HG02678 (cell line): ENCODE measurements at regions not wholly inside any gene's neighbourhood (a gene's known extent, or its start where the extent isn't known, plus 50 kb on each side); places are given as distances from the start of the nearest gene placed in this dataset.
A peak's percentile ranks its signal among the peaks of the same experiment; 100 is the strongest.

Experiments used
- ATAC-seq: cut with Tn5 transposase; IDR thresholded peaks from one replicate; pipeline ENCODE4 v1.9.1; 2021; ENCODE audit warnings: mild to moderate bottlenecking, moderate library complexity; ENCODE audit not compliant: unreplicated experiment

DNA sequence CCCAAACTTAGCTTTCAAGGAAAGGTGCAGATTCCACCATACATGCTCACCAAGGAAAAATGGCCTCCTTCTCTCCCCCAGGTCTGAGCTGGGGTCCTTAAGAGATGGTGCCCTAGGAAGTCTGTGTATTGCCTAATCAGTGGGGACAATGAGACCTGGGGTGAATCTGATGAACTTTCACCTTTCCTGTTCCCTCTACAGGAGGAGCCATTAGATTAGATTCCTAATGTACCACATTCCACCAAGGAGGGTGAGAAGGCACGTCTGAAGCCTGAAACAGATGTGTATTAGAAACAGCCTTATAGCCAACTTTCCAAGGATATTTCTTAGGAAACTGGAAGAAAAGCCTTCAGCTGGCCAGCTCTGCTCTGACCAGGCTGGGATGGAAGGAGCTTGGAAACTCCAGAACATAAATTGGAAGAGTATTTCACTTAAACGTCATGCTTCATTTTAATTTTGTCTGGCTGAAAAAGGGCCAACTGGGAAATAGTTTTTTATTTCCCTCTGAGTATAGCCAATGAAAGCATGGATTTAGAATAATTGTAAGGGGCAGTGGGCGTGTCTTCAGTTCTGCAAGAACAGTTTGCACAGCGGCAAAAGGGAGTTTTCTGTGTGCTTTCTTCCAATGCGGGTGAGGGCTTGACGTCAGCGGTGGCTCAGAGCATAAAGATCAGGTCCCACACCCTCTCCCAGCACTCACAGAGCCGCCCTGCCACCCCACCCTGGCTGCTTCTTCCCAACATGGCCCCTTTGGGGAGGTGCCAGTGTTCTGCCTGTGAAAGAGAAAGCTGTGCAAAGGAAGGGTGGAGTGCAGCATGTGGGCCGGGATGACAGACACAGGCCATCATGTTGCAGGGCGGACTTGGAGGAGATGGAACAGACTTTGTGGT lies 210.9 kb downstream of the ESM1 start:
- ATAC-seq: no peak

DNA sequence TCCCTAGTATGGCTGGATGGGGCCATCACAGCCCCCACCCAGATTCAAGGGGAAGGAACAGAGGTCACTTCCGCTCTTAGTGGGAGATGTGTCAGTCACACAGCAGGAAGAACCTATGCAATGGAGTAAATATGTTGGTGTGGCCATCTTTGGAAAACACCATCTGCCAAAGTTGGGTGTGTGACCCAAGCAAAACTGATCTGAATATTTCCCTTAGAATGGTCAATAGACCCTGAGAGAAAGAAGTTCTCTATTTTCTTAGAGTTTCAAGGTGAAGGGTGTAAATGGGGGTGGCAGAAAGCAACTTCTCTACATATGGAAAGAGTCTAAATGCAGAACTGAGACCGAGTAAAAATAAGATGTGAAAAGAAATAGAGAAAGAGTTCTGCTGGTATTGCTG lies 212.7 kb downstream of the ESM1 start:
- ATAC-seq: no peak

GRCh38 chr5:54772231-54772630 lies 213.2 kb downstream of the ESM1 start:
- ATAC-seq: no peak

- no peak for ATAC-seq
These were observed 215.6 kb downstream of the ESM1 start for GRCh38 chr5:54769746-54770145.

DNA sequence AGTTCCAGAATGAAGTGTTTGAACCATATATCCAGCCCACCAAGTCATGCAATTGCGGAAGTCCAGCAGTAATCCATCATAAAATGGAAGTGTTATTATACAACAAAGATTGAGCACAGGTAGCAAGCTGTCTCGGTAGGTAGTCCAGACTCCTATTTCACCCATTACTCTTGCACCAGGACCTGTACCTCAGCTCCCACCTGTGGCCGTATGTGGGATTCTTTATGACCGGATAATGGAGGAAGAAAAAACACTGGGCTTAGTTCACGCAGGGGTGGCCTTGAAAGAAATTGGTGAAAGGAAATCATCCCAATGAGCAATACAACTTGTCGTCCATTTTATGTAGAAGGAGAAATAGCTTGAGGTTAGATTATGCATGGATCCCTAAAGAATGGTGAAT lies 216.3 kb downstream of the ESM1 start:
- no peak for ATAC-seq

DNA sequence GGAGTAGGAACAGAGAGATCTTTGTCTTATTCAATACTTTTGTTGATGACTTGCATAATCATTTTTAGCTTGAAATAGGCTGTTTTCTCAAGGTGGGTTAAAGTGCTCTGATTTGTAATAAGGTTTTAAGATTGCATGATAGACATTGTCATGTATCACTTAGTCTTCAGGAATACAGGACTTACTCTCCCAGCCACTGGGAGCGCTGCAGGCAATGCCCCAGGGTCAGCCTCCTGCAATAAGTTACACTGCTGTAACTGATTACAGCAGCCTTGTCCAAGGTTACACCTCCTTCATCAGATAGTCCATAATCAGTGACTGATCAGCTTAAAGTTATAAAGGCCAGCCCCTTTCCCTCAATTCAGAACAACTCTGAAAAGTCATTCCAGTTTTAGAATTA lies 218.6 kb downstream of the ESM1 start:
- no peak for ATAC-seq

DNA sequence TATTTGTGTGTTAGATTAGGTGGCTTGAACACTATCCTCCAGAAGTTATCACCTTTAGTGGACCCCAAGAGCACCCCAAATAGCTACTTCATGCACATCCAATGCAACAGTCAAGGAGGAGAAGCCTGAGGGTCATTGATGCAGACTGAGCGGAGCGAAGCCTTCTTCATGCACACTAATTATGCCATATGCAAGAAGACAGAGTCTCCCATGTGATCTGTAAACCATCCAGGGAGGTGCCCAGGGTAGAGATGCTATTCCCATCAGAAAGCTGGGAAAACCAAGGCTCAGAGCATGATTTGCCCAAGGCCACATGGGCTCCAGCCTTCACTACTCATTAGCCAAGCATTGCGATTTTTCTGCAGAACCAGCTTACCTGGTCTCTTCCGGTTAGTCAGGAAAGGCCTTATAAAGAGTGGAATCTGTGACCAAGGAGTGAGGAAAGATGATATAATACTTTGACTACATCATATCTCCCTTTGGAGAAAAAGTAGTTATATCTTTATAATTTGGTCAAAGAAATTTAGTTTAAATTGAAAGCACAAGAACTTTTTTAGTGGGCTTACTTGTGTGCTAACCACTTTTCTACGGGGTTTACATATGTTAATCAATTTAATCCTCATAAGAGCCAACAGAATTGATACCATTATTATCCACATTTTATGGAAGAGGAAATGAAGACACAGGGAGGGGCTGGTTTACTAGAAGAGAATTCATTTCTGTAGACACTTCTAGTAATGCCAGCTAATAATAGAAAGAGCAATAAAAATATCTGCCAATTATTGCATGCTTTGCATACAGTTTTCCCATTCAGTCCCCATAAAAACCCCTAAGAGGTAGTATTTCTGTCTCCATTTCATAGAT lies 220.0 kb downstream of the ESM1 start:
- ATAC-seq: no peak

DNA sequence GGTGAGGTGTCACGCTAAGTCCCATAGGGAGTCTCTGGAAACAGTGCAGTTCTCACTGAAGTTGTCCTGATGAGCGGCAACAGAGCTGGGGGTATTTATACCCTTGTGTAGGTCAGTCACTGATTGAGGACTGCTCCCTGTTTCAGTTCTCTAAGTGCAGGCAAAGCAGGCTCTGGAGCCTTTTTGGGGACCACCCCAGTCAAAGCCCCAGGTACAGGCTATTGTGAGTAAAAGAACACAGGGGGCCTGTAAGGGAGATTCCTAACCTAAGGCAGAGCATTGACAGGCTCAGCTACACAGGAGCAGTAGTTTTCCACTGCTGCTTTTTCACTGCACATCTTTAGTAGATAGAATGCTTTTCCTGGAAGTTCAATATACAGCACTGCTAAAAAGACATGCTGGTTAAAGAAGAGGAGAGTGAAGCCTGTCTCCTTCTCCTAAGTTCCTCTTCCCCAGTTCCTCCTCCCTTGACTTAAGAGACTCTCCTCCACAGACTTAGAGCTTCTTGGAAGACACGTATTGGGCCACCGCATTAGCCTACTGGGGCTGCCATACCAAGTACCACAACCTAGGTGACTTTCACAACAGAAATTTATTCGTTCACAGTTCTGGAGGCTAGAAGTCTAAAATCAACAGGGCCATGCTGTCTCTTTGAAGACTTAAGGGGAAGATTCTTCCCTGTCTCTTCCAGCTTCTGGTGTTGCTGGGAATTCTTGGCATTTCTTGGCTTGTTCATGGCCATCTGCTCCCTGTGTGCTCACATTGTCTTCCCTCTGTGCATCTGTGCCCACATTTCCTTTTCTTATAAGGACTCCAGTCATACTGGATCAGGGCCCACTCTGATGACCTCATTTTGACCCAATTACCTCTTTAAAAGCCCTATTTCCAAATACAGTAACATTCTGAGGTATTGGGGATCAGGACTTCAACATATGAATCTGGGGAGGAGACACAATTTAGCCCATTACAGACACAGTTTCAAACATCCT lies 221.0 kb downstream of the ESM1 start:
- no peak for ATAC-seq

GRCh38 chr5:54761213-54761701 lies 224.1 kb downstream of the ESM1 start:
- no peak for ATAC-seq

- ATAC-seq: no peak
These were observed 225.0 kb downstream of the ESM1 start for GRCh38 chr5:54760182-54760935.

GRCh38 chr5:54758038-54758437 lies 227.4 kb downstream of the ESM1 start:
- ATAC-seq: no peak

- ATAC-seq: no peak
These were observed 227.9 kb downstream of the ESM1 start for GRCh38 chr5:54757541-54757940.

- no peak for ATAC-seq
These were observed 228.5 kb downstream of the ESM1 start for GRCh38 chr5:54756796-54757402.

GRCh38 chr5:54756301-54756700 lies 229.1 kb downstream of the ESM1 start:
- ATAC-seq: no peak

DNA sequence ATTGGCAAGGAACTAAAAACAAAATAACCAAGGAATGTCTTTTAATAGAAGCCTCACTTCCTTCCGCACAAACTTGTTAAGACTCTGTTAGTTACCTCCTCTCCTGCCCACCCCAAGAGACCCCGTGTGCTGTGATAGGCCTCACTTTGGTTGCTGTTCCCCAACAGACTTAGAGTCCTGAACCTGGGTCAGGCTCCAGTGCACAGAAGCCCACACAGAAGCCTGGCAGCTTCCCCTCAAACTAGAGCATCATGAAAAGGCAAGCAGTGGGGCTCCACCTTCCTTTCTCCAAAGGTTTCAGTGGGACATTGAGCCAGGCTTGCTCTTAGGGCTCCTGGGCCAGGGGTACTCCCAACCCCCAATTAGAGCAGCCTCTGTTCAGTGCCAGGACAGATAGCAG lies 230.5 kb downstream of the ESM1 start:
- no peak for ATAC-seq

GRCh38 chr5:54754420-54754819 lies 231.0 kb downstream of the ESM1 start:
- ATAC-seq: no peak

DNA sequence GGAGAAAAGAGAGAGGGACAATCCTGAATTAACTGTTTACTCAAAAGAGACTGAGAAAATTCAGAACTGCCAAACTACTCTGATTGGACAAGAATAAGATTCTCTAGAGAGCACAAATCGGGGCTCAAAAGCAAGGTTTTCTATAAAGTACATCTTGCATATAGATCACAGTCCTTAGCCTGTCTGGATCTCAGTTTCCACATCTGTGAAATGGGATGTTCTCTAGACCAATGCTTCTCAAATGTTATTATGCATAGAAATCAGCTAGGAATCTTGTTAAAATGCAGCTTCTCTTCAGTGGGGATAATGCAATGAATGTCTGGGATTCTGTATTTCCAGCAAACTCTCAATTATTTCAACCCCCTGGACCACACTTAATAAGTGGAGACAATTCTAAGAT lies 231.6 kb downstream of the ESM1 start:
- ATAC-seq: no peak

DNA sequence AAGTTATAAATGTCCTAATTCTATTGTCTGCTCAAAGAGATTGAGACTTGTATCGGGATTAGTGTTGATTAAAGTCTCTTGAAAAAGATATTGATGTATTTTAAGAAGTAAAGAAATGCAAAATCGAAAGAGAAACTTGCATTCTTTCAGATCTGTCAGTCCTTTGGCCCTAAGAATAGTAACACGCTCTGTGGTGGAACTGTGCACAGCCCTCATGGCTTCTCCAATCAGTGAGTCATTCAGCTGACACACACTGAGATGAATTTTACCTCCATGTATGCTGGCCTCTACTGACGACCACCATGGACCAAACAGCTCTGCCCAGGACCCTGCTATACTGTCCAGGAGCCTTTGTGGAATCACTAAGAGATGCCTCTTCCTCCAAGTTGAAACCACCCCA lies 232.4 kb downstream of the ESM1 start:
- ATAC-seq: peak; percentile 92

- no peak for ATAC-seq
These were observed 231.0 kb downstream of the SNX18 start for GRCh38 chr5:54748527-54748926.
